ENCODE measurements at regions not wholly inside any gene's neighbourhood (a gene's known extent, or its start where the extent isn't known, plus 50 kb on each side); places are given as distances from the start of the nearest gene placed in this dataset.
"Not testable (repeated sequence)": the region's sequence is repeated elsewhere in the genome, so short reads cannot be mapped to it uniquely, and the experiment has no call there.

- TF ChIP-seq CTCF (IDR thresholded peaks at IDR 0.05; ENCODE audit: low read depth, low read length): no peak
- no peak for DNase-seq (ENCODE audit: extremely low read depth, low read depth)
These were observed 586.9 kb downstream of the TMA16 start for GRCh38 chr4:164081371-164081770.

GRCh38 chr4:164081801-164082200, 587.3 kb downstream of the TMA16 start:
- TF ChIP-seq CTCF (IDR thresholded peaks at IDR 0.05; ENCODE audit: low read depth, low read length): no peak
- DNase-seq (ENCODE audit: extremely low read depth, low read depth): no peak

GRCh38 chr4:164087733-164088132, 593.2 kb downstream of the TMA16 start:
- TF ChIP-seq CTCF (IDR thresholded peaks at IDR 0.05; ENCODE audit: low read depth, low read length): no peak
- no peak for DNase-seq (ENCODE audit: extremely low read depth, low read depth)

- no peak for DNase-seq (ENCODE audit: extremely low read depth, low read depth)
- TF ChIP-seq CTCF (IDR thresholded peaks at IDR 0.05; ENCODE audit: low read depth, low read length): no peak
These were observed 601.0 kb downstream of the TMA16 start for GRCh38 chr4:164095313-164096110.

GRCh38 chr4:164096766-164097518, 602.5 kb downstream of the TMA16 start:
- TF ChIP-seq CTCF (IDR thresholded peaks at IDR 0.05; ENCODE audit: low read depth, low read length): no peak
- DNase-seq (ENCODE audit: extremely low read depth, low read depth): no peak

- DNase-seq (ENCODE audit: extremely low read depth, low read depth): not testable (repeated sequence)
These were observed 606.4 kb downstream of the TMA16 start for GRCh38 chr4:164100741-164101365.

- no peak for DNase-seq (ENCODE audit: extremely low read depth, low read depth)
- TF ChIP-seq CTCF (IDR thresholded peaks at IDR 0.05; ENCODE audit: low read depth, low read length): no peak
These were observed 614.5 kb downstream of the TMA16 start for GRCh38 chr4:164108971-164109370.

Measured in AG09319 (cell line).